Panc1 (cell line): ENCODE measurements at regions not wholly inside any gene's neighbourhood (a gene's known extent, or its start where the extent isn't known, plus 50 kb on each side); places are given as distances from the start of the nearest gene placed in this dataset.

ENCODE experiments used
- ATAC-seq: fragments of 200-7000 bp; cut with Tn5 transposase; 2 replicates; pipeline ENCODE4 v1.9.1; 2020; ENCODE audit warnings: mild to moderate bottlenecking, moderate library complexity
- BruUV-seq: library from RNA; stranded (reverse); fragments of 400-500 nt; replicated peaks from 2 replicates; lab custom pipeline; 2021; lab: Mats Ljungman, UMichigan
- CTCF ChIA-PET: fragments of 300-600 bp; sonication (Branson Sonifier 250); formaldehyde crosslinking; loops from one replicate; lab custom pipeline; 2022; ENCODE audit warnings: antibody characterized with exemption; lab: Charles Lee
- POLR2A ChIA-PET: fragments of 300-600 bp; sonication (Branson Sonifier 250); formaldehyde crosslinking; loops from one replicate; lab custom pipeline; 2022; ENCODE audit warnings: antibody characterized with exemption; lab: Charles Lee
- DNase-seq: peaks from one replicate; pipeline ENCODE4 v3.0.0-alpha.2; 2010; ENCODE audit warnings: low read depth, low spot score
- H3K27ac ChIP-seq: 2 replicates; pipeline ENCODE4 v1.5.1; 2011; ENCODE audit warnings: mild to moderate bottlenecking, low read length, inconsistent platforms
- H3K27me3 ChIP-seq: fragments of 200-500 bp; sonication (Bioruptor generic); 2 replicates; pipeline ENCODE4 v1.6.0; 2014; ENCODE audit warnings: low read length, inconsistent platforms; ENCODE audit not compliant: control insufficient read depth, insufficient read depth
- H3K36me3 ChIP-seq: fragments of 200-500 bp; sonication (Bioruptor generic); 2 replicates; pipeline ENCODE4 v1.5.1; 2014; ENCODE audit warnings: inconsistent platforms, mild to moderate bottlenecking, low read length, moderate library complexity; ENCODE audit not compliant: control insufficient read depth, insufficient read depth
- H3K4me1 ChIP-seq: 2 replicates; pipeline ENCODE4 v1.5.1; 2011; ENCODE audit warnings: inconsistent platforms, mild to moderate bottlenecking, low read length, moderate library complexity; ENCODE audit not compliant: control insufficient read depth, insufficient read depth
- H3K4me3 ChIP-seq, 2 experiments: 2 replicates each; pipeline ENCODE4 v1.5.1; 2011 to 2012; ENCODE audit warnings: low read depth in 2 of 2, low read length in 2 of 2, mild to moderate bottlenecking in 2 of 2, inconsistent platforms in 1 of 2, moderate library complexity in 1 of 2
- H3K9me3 ChIP-seq: fragments of 200-500 bp; sonication (Bioruptor generic); 2 replicates; pipeline ENCODE4 v1.5.1; 2014; ENCODE audit warnings: low read depth, mild to moderate bottlenecking, inconsistent platforms, low read length, moderate library complexity; ENCODE audit not compliant: control insufficient read depth, insufficient read depth
- CTCF ChIP-seq: fragments of 450-650 bp; IDR thresholded peaks from 2 replicates; pipeline ENCODE4 v1.5.1; 2017; ENCODE audit warnings: mild to moderate bottlenecking
- POLR2AphosphoS5 ChIP-seq: IDR thresholded peaks from 2 replicates; pipeline ENCODE4 v1.6.1; 2012; ENCODE audit warnings: mild to moderate bottlenecking, low read depth, low read length, moderate library complexity
- REST ChIP-seq, 2 experiments: IDR thresholded peaks; 2 replicates each; pipeline ENCODE4 v1.6.1; 2011 to 2012; ENCODE audit warnings: low read depth in 2 of 2, control low read depth in 1 of 2, low read length in 1 of 2, mild to moderate bottlenecking in 1 of 2, moderate library complexity in 1 of 2; ENCODE audit not compliant: insufficient read depth in 1 of 2
- SIN3A ChIP-seq: IDR thresholded peaks from 2 replicates; pipeline ENCODE4 v1.6.1; 2012; ENCODE audit warnings: low read depth, mild to moderate bottlenecking, low read length, moderate library complexity, borderline replicate concordance; ENCODE audit not compliant: insufficient read depth
- TCF7L2 ChIP-seq: IDR thresholded peaks from 2 replicates; pipeline ENCODE4 v1.6.1; 2011; ENCODE audit warnings: mild to moderate bottlenecking, low read depth, low read length, inconsistent platforms
- in situ Hi-C: cut with HindIII; loops from 2 replicates; pipeline ENCODE4 v1.10.0; 2016; ENCODE audit warnings: low sequenced_read_pairs, low pct_unique_long_range_greater_than_20kb
- intact Hi-C: fragments of 100-400 bp; cut with micrococcal nuclease; formaldehyde crosslinking; loops from one replicate; pipeline ENCODE4 v1.10.0; 2022; ENCODE audit not compliant: unreplicated experiment

GRCh38 chr7:106566672-106567071 lies 94.3 kb downstream of the CCDC71L start:
- TF ChIP-seq CTCF = no peak
- no peak for TF ChIP-seq SIN3A
- no peak for TF ChIP-seq REST (IDR thresholded peaks at IDR 0.05; ENCODE audit: insufficient read depth in 1 of 2, low read depth in 2 of 2, low read length in 1 of 2)
- DNase-seq = no peak
- intact Hi-C loops (no loop called here), in situ Hi-C loops (no loop called here)
- H3K27me3 ChIP-seq = no peaks in the 10 kb centered on the region
- ChIA-PET CTCF (no interaction called here), POLR2A (no interaction called here)
- H3K4me3 ChIP-seq = no peak overlapping the region
- no peaks in the 10 kb centered on the region for H3K9me3 ChIP-seq
- H3K4me1 ChIP-seq = no peaks in the 10 kb centered on the region
- no peak for ATAC-seq
- H3K27ac ChIP-seq = no peak overlapping the region
- no peaks in the 10 kb centered on the region for H3K36me3 ChIP-seq
- BruUV-seq = no TSS peak

- ChIA-PET POLR2A (no interaction called here), CTCF (no interaction called here)
- no peak overlapping the region for H3K27ac ChIP-seq
- no peaks in the 10 kb centered on the region for H3K36me3 ChIP-seq
- DNase-seq = no peak
- no peak for ATAC-seq
- no peaks in the 10 kb centered on the region for H3K4me1 ChIP-seq
- BruUV-seq = no TSS peak
- H3K4me3 ChIP-seq = no peak overlapping the region
- intact Hi-C loops = no loop called here
- TF ChIP-seq POLR2AphosphoS5 (no peak), CTCF (no peak), SIN3A (no peak), TCF7L2 (no peak), REST (IDR thresholded peaks at IDR 0.05; ENCODE audit: insufficient read depth in 1 of 2, low read depth in 2 of 2, low read length in 1 of 2) (no peak)
- in situ Hi-C loops = no loop called here
- H3K9me3 ChIP-seq = no peaks in the 10 kb centered on the region
- no peaks in the 10 kb centered on the region for H3K27me3 ChIP-seq
Observed at GRCh38 chr7:106566196-106566595, 94.8 kb downstream of the CCDC71L start.
